BJ (cell line): ENCODE measurements at regions not wholly inside any gene's neighbourhood (a gene's known extent, or its start where the extent isn't known, plus 50 kb on each side); places are given as distances from the start of the nearest gene placed in this dataset.

ENCODE experiments used
- CTCF ChIA-PET: fragments of 350-600 bp; formaldehyde crosslinking; extraction: SDS; loops from one replicate; lab custom pipeline; 2021; ENCODE audit warnings: antibody characterized with exemption, inconsistent platforms; lab: Yijun Ruan, JAX
- POLR2A ChIA-PET: fragments of 300-600 bp; sonication (Branson Sonifier 250); formaldehyde crosslinking; extraction: SDS; loops from one replicate; lab custom pipeline; 2021; ENCODE audit warnings: antibody characterized with exemption; lab: Charles Lee
- DNase-seq: peaks from one replicate; pipeline ENCODE4 v3.0.0-alpha.2; 2011; ENCODE audit warnings: low read depth
- H3K27me3 ChIP-seq: 2 replicates; pipeline ENCODE4 v1.6.0; 2011; ENCODE audit warnings: low read length; ENCODE audit not compliant: control insufficient read depth, insufficient read depth
- H3K36me3 ChIP-seq: 2 replicates; pipeline ENCODE4 v1.5.1; 2011; ENCODE audit warnings: low read length; ENCODE audit not compliant: control insufficient read depth, insufficient read depth
- H3K4me3 ChIP-seq: 2 replicates; pipeline ENCODE4 v1.5.1; 2011; ENCODE audit warnings: low read depth, mild to moderate bottlenecking, control low read depth, low read length
- CTCF ChIP-seq: IDR thresholded peaks from 2 replicates; pipeline ENCODE4 v1.5.1; 2011; ENCODE audit warnings: low read depth, mild to moderate bottlenecking, control low read depth, inconsistent platforms, low read length, moderate library complexity; ENCODE audit not compliant: insufficient read depth

GRCh38 chr5:33011801-33012200 lies 300.7 kb downstream of the NPR3 start:
- no peak overlapping the region for H3K4me3 ChIP-seq
- no peaks in the 10 kb centered on the region for H3K27me3 ChIP-seq
- TF ChIP-seq CTCF: no peak
- H3K36me3 ChIP-seq: no peaks in the 10 kb centered on the region
- POLR2A ChIA-PET: no interaction called here
- CTCF ChIA-PET: interaction anchor here (0.8 to 1.4 kb wide), 2 partner anchors 9 to 11 kb away, joined by 3 to 7 read pairs; no protein-coding TSS in a partner anchor
- no peak for DNase-seq

GRCh38 chr5:33023649-33024048 lies 312.5 kb downstream of the NPR3 start:
- no peak for TF ChIP-seq CTCF
- no peaks in the 10 kb centered on the region for H3K27me3 ChIP-seq
- no peaks in the 10 kb centered on the region for H3K36me3 ChIP-seq
- no peak for DNase-seq
- no peak overlapping the region for H3K4me3 ChIP-seq
- CTCF ChIA-PET: interaction anchor here (2.4 kb wide), 1 partner anchor 11 kb away, joined by 7 read pairs; no protein-coding TSS in a partner anchor
- POLR2A ChIA-PET: interaction anchor here (0.6 kb wide), 1 partner anchor 149 kb away, joined by 5 read pairs; no protein-coding TSS in a partner anchor

- no peak for TF ChIP-seq CTCF
- POLR2A ChIA-PET: interaction anchor here (0.7 kb wide), 2 partner anchors 18 to 103 kb away, joined by 7 to 21 read pairs; no protein-coding TSS in a partner anchor
- DNase-seq: peak; percentile 37
- Histone ChIP-seq H3K27me3 (no peaks in the 10 kb centered on the region), H3K36me3 (no peaks in the 10 kb centered on the region), H3K4me3 (no peak overlapping the region)
- CTCF ChIA-PET: interaction anchor here (0.7 kb wide), 1 partner anchor 38 kb away, joined by 3 read pairs; no protein-coding TSS in a partner anchor
Measured at GRCh38 chr5:33032271-33033070, 321.4 kb downstream of the NPR3 start.

- H3K27me3 ChIP-seq: no peaks in the 10 kb centered on the region
- no peak for TF ChIP-seq CTCF
- no peak overlapping the region for H3K4me3 ChIP-seq
- H3K36me3 ChIP-seq: no peaks in the 10 kb centered on the region
- ChIA-PET CTCF (no interaction called here), POLR2A (no interaction called here)
- DNase-seq: no peak
Measured at GRCh38 chr5:33033516-33033915, 322.4 kb downstream of the NPR3 start.

- CTCF ChIA-PET: interaction anchor here (0.7 kb wide), 1 partner anchor 10 kb away, joined by 3 read pairs; no protein-coding TSS in a partner anchor
- H3K4me3 ChIP-seq: no peak overlapping the region
- TF ChIP-seq CTCF: no peak
- no peaks in the 10 kb centered on the region for H3K27me3 ChIP-seq
- POLR2A ChIA-PET: no interaction called here
- no peaks in the 10 kb centered on the region for H3K36me3 ChIP-seq
- no peak for DNase-seq
Measured at GRCh38 chr5:33034777-33035176, 323.7 kb downstream of the NPR3 start.
